ENCODE measurements at regions not wholly inside any gene's neighbourhood (a gene's known extent, or its start where the extent isn't known, plus 50 kb on each side); places are given as distances from the start of the nearest gene placed in this dataset.
A peak's percentile ranks its signal among the peaks of the same experiment; 100 is the strongest.
"Not testable (repeated sequence)": the region's sequence is repeated elsewhere in the genome, so short reads cannot be mapped to it uniquely, and the experiment has no call there.

DNA sequence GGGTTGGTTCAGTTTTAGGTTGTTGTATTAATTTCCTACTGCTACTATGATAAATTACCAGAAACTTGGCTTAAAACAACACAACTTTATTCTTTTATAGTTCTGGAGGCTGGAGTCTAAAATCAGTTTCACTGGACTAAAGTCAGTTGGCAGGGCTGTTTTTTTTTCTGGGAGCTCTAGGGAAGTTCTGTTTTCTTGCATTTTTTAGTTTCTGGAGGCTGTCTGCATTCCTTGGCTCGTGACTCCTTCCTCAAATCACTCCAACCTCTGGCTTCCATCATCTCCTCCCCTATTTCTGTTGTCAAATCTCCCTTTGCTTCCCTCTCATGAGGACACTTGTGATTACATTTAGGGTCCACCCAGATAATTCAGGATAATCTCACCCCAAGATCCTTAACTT lies 51.3 kb upstream of the SUB1 start:
- peaks cover 7% of the 10 kb centered on the region for H3K9me3 Mint-ChIP-seq
- no peaks in the 10 kb centered on the region for H3K36me3 Mint-ChIP-seq
- H3K27ac Mint-ChIP-seq: no peak overlapping the region
- H3K4me1 Mint-ChIP-seq: peaks cover 12% of the 10 kb centered on the region
- no peak for DNase-seq (ENCODE audit: low spot score in 2 of 2, unreplicated experiment in 2 of 2)
- no peak overlapping the region for H3K4me3 Mint-ChIP-seq
- TF ChIP-seq, protein P1, sequence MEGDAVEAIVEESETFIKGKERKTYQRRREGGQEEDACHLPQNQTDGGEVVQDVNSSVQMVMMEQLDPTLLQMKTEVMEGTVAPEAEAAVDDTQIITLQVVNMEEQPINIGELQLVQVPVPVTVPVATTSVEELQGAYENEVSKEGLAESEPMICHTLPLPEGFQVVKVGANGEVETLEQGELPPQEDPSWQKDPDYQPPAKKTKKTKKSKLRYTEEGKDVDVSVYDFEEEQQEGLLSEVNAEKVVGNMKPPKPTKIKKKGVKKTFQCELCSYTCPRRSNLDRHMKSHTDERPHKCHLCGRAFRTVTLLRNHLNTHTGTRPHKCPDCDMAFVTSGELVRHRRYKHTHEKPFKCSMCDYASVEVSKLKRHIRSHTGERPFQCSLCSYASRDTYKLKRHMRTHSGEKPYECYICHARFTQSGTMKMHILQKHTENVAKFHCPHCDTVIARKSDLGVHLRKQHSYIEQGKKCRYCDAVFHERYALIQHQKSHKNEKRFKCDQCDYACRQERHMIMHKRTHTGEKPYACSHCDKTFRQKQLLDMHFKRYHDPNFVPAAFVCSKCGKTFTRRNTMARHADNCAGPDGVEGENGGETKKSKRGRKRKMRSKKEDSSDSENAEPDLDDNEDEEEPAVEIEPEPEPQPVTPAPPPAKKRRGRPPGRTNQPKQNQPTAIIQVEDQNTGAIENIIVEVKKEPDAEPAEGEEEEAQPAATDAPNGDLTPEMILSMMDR (IDR thresholded peaks at IDR 0.05; ENCODE audit: unreplicated experiment): no peak
- no peaks in the 10 kb centered on the region for H3K27me3 Mint-ChIP-seq (ENCODE audit: low read depth)

DNA sequence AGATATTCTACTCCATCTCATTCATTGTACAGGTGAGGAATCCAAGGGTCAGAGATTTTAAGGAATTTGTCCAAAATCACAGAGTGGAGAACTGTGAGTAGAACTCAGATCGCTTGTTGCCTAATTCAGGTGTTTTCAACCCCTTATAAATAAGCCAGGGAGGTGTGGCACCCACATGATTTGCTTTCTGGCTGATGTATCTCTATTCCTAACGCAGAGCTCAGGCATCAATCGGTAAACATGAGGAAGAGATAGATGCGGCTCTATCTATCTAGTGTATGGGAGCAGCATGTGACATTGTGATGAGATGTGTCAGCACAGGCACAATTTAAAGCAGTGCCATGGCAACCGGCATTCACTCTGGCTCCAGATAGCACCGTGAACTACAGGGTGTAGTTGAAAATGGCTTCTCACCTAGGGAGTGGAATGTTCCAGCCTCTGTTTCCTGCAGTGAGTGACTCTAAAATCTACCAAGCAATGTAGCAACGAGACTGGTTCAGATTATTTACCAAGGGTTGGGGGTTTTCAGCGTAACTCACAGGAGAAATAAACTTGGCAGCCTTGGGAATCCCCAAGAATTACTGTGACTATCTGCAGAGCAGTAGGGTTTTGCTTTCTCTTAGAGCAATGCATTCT lies 53.4 kb upstream of the SUB1 start:
- no peaks in the 10 kb centered on the region for H3K36me3 Mint-ChIP-seq
- no peak overlapping the region for H3K4me3 Mint-ChIP-seq
- H3K9me3 Mint-ChIP-seq: peaks cover 7% of the 10 kb centered on the region
- DNase-seq (ENCODE audit: low spot score in 2 of 2, unreplicated experiment in 2 of 2): no peak
- no peaks in the 10 kb centered on the region for H3K27me3 Mint-ChIP-seq (ENCODE audit: low read depth)
- H3K27ac Mint-ChIP-seq: peak overlapping the region; percentile 50
- TF ChIP-seq, protein P1 (IDR thresholded peaks at IDR 0.05; ENCODE audit: unreplicated experiment): no peak
- peaks cover 12% of the 10 kb centered on the region for H3K4me1 Mint-ChIP-seq

GRCh38 chr5:32527321-32527720 lies 58.0 kb upstream of the SUB1 start:
- not testable (repeated sequence) for H3K9me3 Mint-ChIP-seq; H3K36me3 Mint-ChIP-seq; H3K4me3 Mint-ChIP-seq; H3K27me3 Mint-ChIP-seq (ENCODE audit: low read depth); DNase-seq (ENCODE audit: low spot score in 2 of 2, unreplicated experiment in 2 of 2); H3K27ac Mint-ChIP-seq
- H3K4me1 Mint-ChIP-seq: peaks cover 11% of the 10 kb centered on the region

DNA sequence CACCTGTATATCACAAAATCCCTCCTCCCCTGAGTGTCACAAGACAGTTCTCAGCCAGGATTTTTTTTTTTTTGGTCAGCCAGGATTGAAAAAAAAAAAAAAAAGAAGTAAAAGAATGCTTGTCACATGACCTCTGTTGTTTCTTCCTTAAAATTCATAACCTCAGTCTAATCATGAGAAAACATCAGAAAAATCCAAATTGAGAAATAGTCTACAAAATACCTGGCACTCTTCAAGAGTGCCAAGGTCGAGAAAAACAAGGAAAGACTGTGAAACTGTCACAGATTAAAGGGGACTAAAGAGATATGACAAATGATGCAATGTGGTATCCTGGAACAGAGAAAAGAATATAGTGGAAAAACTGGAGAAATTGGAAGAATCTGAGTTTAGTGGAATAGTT lies 58.5 kb upstream of the SUB1 start:
- TF ChIP-seq, protein P1 (IDR thresholded peaks at IDR 0.05; ENCODE audit: unreplicated experiment): no peak
- Mint-ChIP-seq H3K36me3 (no peaks in the 10 kb centered on the region), H3K4me1 (peaks cover 6% of the 10 kb centered on the region), H3K4me3 (no peak overlapping the region), H3K27ac (no peak overlapping the region), H3K27me3 (ENCODE audit: low read depth) (no peaks in the 10 kb centered on the region), H3K9me3 (no peaks in the 10 kb centered on the region)
- DNase-seq (ENCODE audit: low spot score in 2 of 2, unreplicated experiment in 2 of 2): no peak

GRCh38 chr5:32523625-32524024 lies 61.7 kb upstream of the SUB1 start:
- H3K36me3 Mint-ChIP-seq: no peaks in the 10 kb centered on the region
- TF ChIP-seq, protein P1 (IDR thresholded peaks at IDR 0.05; ENCODE audit: unreplicated experiment): no peak
- H3K9me3 Mint-ChIP-seq: peaks cover 3% of the 10 kb centered on the region
- no peaks in the 10 kb centered on the region for H3K4me1 Mint-ChIP-seq
- H3K4me3 Mint-ChIP-seq: no peak overlapping the region
- H3K27me3 Mint-ChIP-seq (ENCODE audit: low read depth): no peaks in the 10 kb centered on the region
- no peak for DNase-seq (ENCODE audit: low spot score in 2 of 2, unreplicated experiment in 2 of 2)
- no peak overlapping the region for H3K27ac Mint-ChIP-seq

GRCh38 chr5:32522429-32523143 lies 62.8 kb upstream of the SUB1 start:
- Mint-ChIP-seq H3K4me1 (no peaks in the 10 kb centered on the region), H3K9me3 (peaks cover 3% of the 10 kb centered on the region), H3K36me3 (no peaks in the 10 kb centered on the region), H3K27ac (no peak overlapping the region), H3K4me3 (no peak overlapping the region), H3K27me3 (ENCODE audit: low read depth) (no peaks in the 10 kb centered on the region)
- TF ChIP-seq, protein P1 (IDR thresholded peaks at IDR 0.05; ENCODE audit: unreplicated experiment): no peak
- no peak for DNase-seq (ENCODE audit: low spot score in 2 of 2, unreplicated experiment in 2 of 2)

Measured in mesothelial cell of epicardium (in vitro differentiated cells).